ENCODE measurements at regions not wholly inside any gene's neighbourhood (a gene's known extent, or its start where the extent isn't known, plus 50 kb on each side); places are given as distances from the start of the nearest gene placed in this dataset.
"Not testable (repeated sequence)": the region's sequence is repeated elsewhere in the genome, so short reads cannot be mapped to it uniquely, and the experiment has no call there.

- DNase-seq (ENCODE audit: low read depth in 2 of 2) = no peak
These were observed 241.6 kb downstream of the CDK5RAP2 start for GRCh38 chr9:120338340-120338739.

DNA sequence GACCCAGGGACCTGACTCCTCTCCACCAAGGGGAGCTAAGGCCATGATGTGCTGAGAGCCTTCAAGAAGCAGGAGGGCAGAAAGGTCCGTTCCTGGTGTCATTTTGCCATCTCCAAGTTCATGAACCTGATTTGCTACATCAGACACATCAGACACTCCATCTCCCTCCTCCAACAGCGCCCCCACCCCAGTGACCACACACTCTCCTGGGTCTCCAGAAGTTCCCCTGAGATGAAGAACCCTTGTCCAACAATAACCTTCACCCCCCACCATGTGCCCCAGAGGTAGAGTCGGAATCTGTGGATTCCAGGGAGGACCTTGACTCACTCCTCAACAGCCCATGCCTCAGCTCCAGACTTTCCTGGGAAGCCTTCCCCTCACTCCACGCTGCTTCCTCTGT is 242.8 kb downstream of the CDK5RAP2 start:
- DNase-seq (ENCODE audit: low read depth in 2 of 2) = no peak

- no peak for DNase-seq (ENCODE audit: low read depth in 2 of 2)
These were observed 243.2 kb downstream of the CDK5RAP2 start for GRCh38 chr9:120336753-120337090.

GRCh38 chr9:120336021-120336752 is 243.8 kb downstream of the CDK5RAP2 start:
- DNase-seq (ENCODE audit: low read depth in 2 of 2) = no peak

DNA sequence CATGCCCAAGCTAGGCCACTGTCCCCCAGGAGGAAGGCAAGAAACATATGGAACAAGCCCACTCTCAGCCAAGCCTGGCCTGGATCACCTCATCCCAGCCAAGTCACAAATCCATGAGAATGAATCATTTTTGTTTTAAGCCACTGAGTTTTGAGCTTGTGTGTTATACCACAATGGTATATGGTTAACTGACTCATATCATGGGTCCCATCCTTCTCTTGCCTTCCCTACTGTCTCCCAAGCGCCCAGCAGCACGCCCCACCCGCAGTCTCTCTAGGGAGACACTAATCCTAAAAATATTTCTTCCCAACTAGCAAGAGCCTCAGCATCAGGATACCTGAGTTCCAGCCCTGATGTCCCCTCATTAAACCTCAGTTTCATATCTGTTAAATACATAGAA is 248.1 kb downstream of the CDK5RAP2 start:
- no peak for DNase-seq (ENCODE audit: low read depth in 2 of 2)

- DNase-seq (ENCODE audit: low read depth in 2 of 2) = no peak
These were observed 249.9 kb downstream of the CDK5RAP2 start for GRCh38 chr9:120330031-120330430.

DNA sequence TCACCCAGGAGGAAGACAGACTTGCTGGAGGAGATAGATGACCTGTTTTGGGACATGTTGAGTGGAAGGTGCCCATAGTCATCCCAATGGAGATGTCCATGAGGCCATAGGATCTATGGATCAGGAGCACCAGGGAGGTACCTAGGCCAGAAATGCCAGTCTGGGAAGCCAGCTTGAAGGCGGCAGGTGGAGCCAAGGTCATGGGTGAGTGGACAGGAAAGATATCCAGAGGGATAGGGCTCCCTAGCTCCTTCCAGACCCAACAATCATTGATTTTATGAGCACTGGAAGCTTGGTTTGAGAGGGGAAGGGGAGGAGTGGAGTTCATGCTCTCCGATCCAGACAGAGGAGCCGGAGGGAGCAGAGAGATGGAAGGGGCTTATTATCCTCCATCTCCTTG is 252.6 kb downstream of the CDK5RAP2 start:
- no peak for DNase-seq (ENCODE audit: low read depth in 2 of 2)

DNA sequence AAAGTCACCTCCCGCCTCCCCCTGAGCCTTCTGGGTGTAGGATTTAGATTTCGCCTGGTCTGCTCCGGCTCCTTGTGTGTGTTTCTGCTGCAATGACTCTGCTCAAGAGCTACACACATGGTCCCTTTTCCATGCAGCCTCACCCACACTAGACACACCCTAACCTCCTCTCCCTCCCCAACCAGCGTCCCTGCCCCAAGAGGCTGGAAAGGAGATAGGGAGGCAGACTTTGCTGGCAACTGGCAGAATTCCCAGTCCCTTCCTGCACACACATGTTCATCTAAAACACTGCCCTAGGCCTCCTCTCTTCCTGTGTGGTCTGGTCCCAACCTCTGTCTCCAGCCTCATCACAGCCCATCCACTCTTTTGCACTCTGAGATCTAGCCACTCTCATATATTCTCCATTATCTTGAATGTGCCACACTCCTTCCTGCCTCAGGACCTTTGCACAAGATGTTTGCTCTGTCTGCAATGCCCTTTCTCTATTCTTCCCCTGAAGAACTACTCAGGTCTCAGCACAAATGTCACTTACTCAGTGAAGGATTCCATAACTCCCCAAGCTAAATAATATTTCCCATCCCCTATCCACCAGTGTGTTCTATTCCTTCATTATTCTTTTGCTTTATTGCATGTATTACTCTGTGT is 253.8 kb downstream of the CDK5RAP2 start:
- no peak for DNase-seq (ENCODE audit: low read depth in 2 of 2)

DNA sequence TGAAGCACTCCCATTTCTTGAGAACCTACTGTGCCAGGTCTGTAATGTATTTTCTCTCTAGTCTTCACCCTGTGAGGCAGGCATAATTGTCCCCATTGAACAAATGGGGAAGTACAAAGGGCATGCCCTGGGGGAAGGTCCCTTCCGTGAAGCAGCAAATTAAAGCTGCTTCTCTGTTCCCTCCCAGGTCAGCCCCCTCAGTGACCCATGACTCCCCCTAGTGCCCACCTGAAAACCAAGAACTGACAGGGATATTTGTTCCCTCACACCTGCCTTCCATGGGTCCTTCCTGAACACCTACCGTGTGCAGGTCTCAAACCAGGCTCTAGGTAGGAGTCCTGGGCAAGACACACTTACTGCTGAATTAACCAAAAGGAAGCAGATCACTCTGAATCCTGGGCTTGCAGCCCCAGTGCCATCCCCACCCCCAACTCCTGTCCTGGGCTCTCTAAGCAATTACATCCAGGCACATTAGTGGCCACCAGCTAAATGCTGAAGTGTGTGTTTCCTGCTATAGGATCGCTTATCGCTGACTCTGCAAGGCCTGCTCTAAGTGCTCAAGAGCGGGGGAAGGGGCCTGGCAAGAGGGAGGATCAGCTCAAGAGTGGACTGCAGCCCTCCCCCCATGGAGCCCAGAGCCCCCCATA is 254.8 kb downstream of the CDK5RAP2 start:
- no peak for DNase-seq (ENCODE audit: low read depth in 2 of 2)

DNA sequence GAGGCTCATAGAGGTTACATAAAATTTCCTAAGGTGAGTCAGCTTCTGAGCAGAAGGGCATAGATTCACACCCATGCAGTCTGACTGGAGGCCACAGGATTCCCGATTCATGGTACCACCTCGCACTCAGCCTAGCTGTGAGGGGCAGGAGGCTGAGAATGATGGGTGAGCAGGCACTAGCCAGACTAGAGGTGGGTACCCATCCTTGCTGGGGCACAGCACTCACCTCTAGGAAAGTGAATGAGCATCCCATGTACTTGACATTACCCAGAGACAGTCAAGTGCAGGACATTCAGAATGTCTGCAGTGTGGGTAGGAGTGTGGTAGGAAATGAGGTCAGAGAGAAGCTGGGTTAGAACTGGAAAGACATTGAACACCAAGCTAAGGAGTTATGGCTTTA is 255.5 kb downstream of the CDK5RAP2 start:
- DNase-seq (ENCODE audit: low read depth in 2 of 2) = no peak

DNA sequence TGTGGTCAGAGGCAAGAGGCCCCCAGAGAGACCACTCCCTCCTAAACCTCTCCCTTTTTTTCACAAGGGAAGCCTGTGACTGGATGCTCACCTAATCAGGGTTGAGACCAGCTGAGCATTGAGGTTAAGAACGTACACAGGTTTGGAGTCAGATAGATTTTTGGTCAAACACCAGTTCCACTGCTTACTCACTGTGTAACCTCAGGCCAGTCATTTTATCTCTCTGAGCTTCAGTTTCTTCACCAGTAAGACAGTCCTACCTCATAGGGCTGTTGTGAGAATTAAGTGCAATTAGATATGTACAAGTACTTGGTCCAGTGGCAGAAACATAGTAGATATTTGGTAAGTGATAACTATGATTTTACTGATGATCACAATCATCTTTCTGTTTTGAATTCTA is 256.8 kb downstream of the CDK5RAP2 start:
- DNase-seq (ENCODE audit: low read depth in 2 of 2) = no peak

DNA sequence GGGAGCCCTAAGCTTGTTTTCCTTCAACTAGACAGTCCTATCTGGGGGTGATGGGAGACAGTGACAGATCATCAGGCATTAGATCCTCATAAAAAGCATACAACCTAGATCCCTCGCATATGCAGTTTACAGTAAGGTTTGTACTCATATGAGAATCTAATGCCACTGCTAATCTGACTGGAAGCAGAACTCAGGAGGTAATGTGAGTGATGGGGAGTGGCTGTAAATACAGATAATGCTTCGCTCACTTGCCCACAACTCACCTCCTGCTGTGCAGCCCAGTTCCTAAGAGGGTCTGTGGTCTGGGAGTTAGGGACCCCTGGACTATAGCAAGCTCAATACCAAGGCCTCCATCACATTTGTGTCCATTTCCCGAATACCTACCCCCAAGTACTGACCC is 260.5 kb downstream of the CDK5RAP2 start:
- no peak for DNase-seq (ENCODE audit: low read depth in 2 of 2)

- no peak for DNase-seq (ENCODE audit: low read depth in 2 of 2)
These were observed 264.8 kb downstream of the CDK5RAP2 start for GRCh38 chr9:120315154-120315553.

- DNase-seq (ENCODE audit: low read depth in 2 of 2) = no peak
These were observed 267.9 kb downstream of the CDK5RAP2 start for GRCh38 chr9:120312031-120312430.

DNA sequence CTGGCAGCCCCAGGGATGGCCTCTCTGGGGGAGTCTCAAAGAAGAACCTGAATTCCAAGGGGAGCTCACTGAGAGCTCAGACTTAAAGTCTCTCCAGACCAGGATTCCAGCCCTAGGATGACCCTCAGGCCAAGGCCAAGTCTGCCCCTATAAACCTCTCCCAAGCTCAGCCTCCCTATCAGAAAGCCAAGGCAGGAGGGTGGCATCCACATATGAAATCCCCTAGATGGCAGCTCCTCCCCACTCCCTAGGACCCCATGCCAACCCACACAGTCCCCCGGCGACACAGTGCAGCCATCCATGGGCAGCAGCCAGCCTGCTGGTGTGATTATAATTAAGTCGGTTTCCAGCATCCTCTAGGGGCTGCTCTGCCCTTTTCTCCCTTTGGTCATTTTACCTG is 269.9 kb downstream of the CDK5RAP2 start:
- DNase-seq (ENCODE audit: low read depth in 2 of 2) = no peak

DNA sequence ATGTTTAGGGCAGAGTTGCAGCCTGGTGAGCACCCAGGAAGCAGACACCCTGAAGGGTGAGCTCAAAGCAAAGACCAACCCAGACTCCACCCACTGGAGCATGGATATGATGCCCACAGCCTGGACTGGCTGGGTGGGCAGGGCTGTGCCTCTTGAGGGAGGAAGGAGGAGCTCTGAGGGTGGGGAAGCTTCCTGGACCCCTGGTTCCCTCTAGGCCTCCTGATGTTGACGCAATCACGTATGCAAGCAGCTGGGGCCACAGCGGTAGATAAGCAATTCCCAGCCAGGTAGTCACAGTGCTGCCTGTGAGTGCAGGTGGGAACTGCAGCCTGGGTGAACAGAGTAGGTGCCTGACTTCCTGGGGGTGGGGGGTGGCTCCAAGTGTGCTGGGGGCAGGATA is 271.5 kb downstream of the CDK5RAP2 start:
- no peak for DNase-seq (ENCODE audit: low read depth in 2 of 2)

GRCh38 chr9:120307599-120307998 is 272.4 kb downstream of the CDK5RAP2 start:
- DNase-seq (ENCODE audit: low read depth in 2 of 2) = no peak

GRCh38 chr9:120306561-120306960 is 273.4 kb downstream of the CDK5RAP2 start:
- DNase-seq (ENCODE audit: low read depth in 2 of 2) = no peak

DNA sequence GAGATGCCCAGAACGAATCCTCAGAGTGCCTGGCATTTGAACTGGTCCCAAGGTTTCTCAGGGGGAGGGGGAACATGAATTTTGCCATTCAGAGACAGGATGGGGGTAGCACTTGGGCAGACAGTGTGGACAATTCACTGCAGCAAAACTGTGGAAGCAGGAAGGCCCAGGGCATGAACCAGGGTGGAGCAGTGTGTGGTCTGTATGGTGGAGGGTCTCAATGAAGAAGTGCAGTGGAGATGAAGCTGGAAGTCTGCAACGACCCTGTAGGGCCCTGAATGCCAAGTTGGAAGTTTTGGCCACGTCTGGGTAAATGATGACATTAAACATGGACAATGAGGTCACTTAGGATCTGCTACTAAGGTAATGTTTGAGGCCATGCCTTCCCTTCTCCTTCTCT is 273.9 kb downstream of the CDK5RAP2 start:
- no peak for DNase-seq (ENCODE audit: low read depth in 2 of 2)

DNA sequence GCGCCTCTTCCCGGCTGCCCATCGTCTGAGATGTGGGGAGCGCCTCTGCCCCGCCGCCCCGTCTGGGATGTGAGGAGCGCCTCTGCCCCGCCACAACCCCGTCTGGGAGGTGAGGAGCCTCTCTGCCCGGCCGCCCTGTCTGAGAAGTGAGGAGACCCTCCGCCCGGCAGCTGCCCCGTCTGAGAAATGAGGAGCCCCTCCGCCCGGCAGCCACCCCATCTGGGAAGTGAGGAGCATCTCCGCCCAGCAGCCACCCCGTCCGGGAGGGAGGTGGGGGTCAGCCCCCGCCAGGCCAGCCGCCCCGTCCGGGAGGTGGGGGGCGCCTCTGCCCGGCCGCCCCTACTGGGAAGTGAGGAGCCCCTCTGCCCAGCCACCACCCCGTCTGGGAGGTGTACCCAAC is 275.1 kb downstream of the CDK5RAP2 start:
- not testable (repeated sequence) for DNase-seq (ENCODE audit: low read depth in 2 of 2)

- DNase-seq (ENCODE audit: low read depth in 2 of 2) = no peak
These were observed 276.4 kb downstream of the CDK5RAP2 start for GRCh38 chr9:120303519-120303918.

DNA sequence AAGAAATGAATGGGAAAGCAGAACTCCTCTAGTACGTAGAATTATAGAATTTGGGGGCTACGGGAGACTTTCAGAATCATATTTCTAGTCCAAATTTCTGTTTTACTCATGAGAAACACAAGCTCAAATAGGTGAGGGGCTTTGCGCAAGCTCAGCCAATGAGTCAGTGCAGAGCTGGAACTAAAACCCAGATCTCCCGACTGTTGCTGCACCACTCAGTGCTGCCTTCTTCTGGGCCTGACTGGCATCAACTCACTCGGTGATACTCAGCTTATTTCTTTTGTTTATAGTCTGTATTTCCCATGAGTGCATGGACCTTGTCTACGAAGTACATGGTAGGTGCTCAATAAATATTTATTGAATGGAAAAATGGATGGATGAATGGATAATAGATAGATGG is 280.2 kb downstream of the CDK5RAP2 start:
- no peak for DNase-seq (ENCODE audit: low read depth in 2 of 2)

- DNase-seq (ENCODE audit: low read depth in 2 of 2) = no peak
These were observed 286.0 kb downstream of the CDK5RAP2 start for GRCh38 chr9:120294003-120294402.

All from stimulated activated CD4-positive, alpha-beta T cell treated with anti-CD3 and anti-CD28 coated beads, Interleukin-4, amount 100 ng/mL, for 48 hours (primary cell).